OCI-M2 (cell line): ENCODE measurements at regions not wholly inside any gene's neighbourhood (a gene's known extent, or its start where the extent isn't known, plus 50 kb on each side); places are given as distances from the start of the nearest gene placed in this dataset.
"Not testable (repeated sequence)": the region's sequence is repeated elsewhere in the genome, so short reads cannot be mapped to it uniquely, and the experiment has no call there.

Source experiments
- DNase-seq: peaks from one replicate; lab custom pipeline; 2025; ENCODE audit not compliant: unreplicated experiment; lab: John Stamatoyannopoulos, UW

DNA sequence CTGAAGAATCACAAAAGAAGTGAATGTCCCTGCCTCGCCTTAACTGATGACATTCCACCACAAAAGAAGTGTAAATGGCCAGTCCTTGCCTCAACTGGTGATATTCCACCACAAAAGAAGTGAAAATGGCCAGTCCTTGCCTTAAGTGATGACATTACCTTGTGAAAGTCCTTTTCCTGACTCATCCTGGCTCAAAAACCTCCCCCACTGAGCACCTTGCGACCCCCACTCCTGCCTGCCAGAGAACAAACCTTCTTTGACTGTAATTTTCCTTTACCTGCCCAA, 328.5 kb upstream of the TECRL start:
- DNase-seq: not testable (repeated sequence)

DNA sequence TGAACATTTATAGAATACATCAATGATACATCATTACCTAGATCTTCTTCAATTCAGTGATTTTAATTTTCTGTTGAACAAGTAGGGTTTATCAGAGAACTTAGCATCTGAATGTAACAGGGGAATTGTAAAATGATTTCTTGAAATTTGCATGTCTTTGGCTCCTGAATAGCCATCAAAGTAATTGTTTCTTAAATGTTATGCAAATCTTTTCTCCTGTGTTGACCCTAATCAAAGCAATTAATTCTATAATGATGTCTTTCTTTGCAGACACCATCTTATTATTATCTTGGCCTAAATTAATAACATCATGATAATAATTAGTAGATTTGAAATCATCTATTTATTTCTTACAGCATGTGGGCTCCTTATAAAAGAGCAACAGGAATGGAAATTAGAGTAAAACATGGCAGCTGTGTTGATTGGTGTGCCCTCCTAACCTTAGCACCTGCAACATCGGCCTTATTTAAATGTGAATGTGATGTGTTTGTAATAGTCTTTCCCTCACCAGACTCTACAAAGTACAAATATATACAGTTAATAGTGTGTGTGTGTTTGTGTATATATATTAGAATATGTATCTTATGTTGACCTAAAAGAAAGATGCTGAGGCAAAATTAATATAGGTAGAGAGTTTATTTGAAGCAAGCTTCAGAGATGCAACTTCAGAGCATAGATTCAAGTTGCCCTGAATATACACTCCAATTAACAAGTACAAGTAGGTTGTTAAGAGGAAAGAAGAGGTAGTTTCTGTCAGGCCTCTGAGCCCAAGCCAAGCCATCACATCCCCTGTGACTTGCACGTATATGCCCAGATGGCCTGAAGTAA, 328.0 kb upstream of the TECRL start:
- DNase-seq: no peak

GRCh38 chr4:64729561-64729960, 320.3 kb upstream of the TECRL start:
- DNase-seq: no peak

GRCh38 chr4:64727960-64728359, 318.7 kb upstream of the TECRL start:
- DNase-seq: no peak

DNA sequence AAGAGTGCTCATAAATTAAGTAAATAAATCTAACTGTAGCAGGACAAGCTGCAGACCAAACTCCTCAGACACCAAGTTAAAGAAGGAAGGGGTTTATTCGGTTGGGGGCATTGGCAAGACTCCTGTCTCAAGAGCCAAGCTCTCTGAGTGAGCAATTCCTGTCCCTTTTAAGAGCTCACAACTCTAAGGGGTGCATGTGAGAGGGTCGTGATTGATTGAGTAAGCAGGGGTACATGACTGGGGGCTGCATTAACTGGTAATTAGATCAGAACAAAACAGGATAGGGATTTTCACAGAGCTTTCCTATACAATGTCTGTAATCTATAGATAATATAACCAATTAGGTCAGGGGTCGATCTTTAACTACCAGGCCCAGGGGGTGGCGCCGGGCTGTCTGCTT, 318.1 kb upstream of the TECRL start:
- not testable (repeated sequence) for DNase-seq

GRCh38 chr4:64724689-64725088, 315.4 kb upstream of the TECRL start:
- DNase-seq: no peak

DNA sequence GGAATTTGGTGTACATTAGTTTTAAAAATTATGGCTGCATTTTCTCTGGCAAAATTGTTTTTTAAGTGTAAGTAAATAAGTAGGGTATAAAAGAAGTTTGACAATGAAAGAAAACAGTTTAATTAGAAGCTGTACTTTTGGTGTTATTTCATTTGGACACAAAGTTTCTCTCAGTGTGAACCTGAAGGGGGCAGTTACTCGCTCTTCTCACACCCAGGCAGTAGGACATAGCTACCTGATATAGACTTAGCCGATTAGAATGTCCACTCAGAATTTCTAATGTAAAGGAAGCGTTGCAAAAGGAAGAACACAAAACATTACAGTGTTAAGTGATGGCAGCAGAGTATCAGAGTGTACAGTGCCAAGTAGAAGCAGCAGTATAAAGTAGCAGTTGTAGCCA, 311.9 kb upstream of the TECRL start:
- no peak for DNase-seq

DNA sequence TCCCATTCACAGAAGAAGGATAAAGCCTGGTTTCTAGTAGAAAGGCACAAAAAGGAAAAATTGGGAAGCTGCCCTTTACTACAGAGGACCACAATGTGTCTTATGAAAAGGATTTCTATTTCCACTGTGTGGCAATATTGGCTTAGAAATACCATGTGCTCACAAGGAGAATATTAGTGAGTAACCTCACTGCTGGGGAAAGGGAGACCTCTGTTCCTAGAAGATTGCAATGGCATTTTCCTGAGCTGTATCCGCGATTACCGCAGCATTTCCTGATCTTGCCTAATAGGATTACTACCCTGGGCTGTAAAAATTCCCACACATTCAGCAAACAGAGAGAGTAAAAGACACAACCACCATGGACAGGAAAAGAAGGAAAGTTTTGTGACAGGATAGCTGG, 308.8 kb upstream of the TECRL start:
- DNase-seq: no peak

DNA sequence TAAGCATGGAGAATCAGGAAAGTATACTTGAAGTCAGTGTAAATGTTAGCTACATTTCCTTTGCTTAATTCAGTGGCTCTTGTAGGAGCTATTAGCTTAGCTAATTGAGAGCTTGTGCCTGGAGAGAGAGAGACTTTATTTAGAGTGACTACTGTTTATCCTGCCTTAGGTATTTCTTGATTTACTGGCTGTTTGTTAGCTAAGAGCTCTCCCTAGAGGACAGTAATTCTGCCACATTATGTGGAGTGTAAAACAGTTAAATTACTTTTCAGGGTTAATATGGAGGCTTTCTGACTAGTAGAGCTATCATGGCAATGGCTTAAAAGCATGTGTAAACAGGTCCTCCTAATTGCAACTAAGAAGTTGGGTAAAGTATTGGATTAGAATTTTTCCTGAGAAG, 306.5 kb upstream of the TECRL start:
- DNase-seq: no peak

DNA sequence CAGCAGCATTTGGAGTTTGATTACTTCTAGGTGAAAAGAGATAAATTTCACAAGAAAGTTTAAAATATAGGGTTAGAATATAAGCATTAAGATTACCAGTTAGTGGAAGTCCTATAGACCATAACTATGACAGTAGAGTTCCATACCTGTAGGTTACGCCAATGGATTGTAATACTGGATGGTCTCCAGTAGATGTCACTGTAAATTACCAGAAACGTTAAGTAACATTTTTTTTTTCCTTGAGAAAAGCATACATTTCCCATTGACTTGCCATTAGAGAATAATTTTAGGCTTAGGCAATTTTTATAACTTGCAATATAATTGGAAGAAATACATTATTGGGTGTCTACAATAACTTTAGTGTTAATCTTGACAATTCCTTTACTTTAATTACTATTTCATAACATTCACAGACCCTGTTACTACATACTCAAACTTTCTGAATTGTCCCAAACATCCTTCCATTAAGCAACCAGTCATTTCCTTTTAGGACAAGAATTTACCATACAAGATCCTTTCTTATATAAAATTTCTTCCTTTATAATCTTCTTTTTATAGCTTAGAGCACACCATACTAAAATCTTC, 304.1 kb upstream of the TECRL start:
- DNase-seq: no peak

DNA sequence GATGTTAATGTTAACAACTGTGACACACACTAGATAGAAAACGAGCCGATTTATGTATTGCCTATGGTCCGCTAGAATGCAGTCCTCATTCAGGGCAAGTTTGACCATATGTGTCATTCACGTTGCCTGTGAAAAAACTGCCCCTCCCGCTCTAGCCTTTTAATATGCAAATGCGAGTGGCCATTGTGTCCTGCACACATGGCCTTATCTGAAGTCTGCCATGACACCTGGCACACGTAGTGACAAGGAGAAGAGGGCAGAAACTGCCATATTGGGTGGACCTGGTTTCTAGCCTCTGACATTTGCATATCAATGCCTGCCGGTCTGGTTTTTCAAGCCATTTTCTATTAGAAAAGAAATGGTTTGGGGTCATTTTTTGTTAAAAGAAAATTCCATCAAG, 303.3 kb upstream of the TECRL start:
- no peak for DNase-seq

DNA sequence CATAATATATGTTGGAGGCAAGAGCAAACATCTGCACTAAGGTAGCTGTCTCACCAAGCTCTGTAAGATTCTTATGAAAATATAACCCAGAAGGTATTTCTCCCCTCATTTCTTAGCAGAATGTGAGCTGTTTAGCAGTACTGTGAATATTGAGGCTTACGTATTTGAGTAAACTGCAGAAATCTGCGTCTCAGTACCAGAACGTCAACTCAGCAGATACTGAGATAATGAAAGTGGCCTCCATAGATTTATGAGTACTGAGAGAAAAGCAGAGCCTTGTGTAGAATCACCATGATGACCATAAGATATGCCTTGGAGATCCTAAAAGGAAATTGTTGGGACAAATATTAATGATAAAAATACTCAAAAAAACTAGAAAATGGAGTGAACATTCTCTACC, 296.7 kb upstream of the TECRL start:
- no peak for DNase-seq

DNA sequence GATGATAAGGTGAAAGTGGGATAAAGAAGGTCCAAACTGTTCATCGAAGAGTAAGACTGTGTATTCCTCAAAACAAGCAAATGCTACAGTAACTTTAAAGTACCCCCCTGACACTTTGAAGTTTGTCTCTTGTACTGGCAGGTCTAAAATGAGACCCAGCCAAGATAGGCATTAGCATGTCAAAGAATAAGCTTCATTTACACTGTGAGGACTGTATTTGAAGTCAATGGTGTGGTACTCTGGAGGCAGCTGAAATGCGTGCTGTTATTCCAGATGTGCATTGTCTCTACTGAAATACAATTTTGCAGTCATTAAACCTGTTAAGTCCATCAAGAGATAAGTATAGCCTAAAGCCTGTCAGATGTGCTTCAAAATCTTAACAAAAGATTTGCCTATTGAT, 288.9 kb upstream of the TECRL start:
- DNase-seq: no peak

GRCh38 chr4:64682946-64683345, 273.7 kb upstream of the TECRL start:
- no peak for DNase-seq

DNA sequence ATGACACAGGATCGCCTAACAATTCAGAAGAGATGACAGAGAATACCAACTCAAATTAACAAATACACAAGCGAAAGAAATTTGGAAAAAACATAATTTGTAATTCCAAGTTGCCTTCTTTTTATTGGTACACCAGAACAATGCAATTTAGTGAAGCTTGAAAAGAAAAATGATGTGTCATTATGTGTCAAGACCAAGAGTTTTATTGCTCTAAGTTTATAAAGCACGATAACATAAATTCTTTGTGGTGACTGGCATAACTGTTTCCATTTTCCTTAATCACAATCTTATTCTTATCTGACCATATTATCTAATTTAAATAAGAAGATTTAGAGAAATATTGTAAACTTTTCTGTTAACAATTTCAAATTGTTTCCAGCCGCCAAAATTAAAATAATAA, 273.2 kb upstream of the TECRL start:
- DNase-seq: no peak

- not testable (repeated sequence) for DNase-seq
Observed at GRCh38 chr4:64673121-64673520, 263.9 kb upstream of the TECRL start.

DNA sequence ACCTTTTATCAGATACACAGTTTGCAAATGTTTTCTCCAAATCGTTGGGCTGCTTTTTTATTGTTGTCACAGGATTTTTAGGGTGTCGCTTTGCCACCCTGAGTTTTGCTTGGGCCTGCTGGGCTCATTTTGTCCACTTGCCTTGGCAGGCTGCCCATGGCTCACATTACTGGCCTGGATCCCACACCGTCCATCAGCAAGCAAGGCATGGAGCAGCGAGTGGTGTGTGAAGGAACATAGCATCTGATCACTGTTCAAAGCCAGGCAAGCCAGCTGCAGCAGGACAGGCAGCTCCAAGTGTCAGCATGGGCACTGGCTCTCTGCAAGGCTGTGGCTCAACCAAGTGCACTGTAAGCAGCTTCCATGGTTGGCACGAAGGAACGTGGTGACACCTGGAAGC, 261.4 kb upstream of the TECRL start:
- DNase-seq: no peak

- DNase-seq: no peak
Observed at GRCh38 chr4:64643841-64644240, 234.6 kb upstream of the TECRL start.

DNA sequence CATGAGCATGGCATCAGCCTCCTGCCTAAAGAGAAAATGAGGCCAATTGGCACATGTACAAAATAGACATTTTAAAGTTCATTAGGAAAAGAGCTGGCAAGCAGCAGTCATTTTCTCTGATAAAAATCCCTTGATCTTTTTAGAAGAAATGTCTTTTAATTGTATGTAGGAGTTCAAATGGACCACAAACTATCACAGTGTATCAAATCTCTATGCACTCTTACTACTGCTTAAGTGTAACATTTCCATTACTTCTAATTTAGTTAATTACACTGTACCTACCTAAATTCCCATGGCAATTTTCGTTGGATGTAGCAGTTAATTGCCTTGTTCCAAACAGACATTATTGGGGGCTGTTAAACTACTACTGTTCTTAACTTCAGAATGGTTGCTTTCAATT, 233.7 kb upstream of the TECRL start:
- DNase-seq: no peak

DNA sequence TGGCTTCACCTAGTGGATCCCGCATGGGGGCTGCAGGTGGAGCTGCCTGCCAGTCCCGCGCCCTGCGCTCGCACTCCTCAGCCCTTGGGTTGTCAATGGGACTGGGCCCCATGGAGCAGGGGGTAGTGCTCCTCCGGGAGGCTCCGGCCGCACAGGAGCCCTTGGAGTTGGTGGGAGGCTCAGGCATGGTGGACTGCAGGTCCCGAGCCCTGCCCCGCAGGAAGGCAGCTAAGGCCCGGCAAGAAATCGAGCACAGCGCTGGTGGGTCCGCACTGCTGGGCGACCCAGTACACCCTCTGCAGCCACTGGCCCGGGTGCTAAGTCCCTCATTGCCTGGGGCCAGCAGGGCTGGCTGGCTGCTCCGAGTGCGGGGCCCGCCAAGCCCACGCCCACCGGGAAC, 231.2 kb upstream of the TECRL start:
- not testable (repeated sequence) for DNase-seq

GRCh38 chr4:64625438-64625837, 216.2 kb upstream of the TECRL start:
- no peak for DNase-seq

DNA sequence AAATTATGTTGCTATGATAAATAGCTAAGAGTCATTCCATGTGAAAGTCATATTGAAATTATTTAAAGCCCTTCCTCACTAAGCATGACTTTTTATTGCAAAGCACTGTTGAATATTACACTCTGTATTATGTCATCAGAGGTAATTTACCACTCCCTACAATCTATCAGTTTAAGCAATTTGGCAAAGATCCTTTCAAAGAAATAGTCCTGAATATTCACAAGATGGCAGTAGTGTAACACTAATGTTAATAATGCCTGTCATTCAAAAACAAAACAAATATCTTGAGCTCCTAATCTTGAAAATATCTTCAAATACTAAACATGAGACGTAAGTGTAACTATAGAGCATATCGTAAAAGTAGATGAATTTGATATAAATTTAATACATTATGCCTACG, 208.6 kb upstream of the TECRL start:
- DNase-seq: no peak

DNA sequence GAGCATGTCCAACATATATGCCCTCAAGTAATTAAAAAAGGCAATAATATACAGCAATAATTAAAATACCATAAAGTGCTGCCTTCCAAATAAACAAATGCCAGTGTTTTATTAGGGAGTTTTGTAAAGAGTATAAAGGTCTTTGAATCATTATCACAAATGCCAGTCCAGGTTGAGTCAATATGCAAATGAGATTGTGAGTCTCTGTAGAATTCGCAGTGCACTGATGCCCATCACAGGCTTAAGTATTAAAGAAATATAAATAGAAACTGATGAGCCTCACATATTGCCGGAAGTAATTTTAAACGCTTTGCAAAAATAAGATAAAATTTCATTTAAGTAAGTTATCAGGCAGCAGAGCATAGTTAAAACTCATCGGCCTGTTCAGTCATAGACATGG, 205.0 kb upstream of the TECRL start:
- DNase-seq: no peak
